Activated naive CD4-positive, alpha-beta T cell treated with Interleukin-2 at 50 U/mL for 16 hours (primary cell): ENCODE measurements at regions not wholly inside any gene's neighbourhood (a gene's known extent, or its start where the extent isn't known, plus 50 kb on each side); places are given as distances from the start of the nearest gene placed in this dataset.
"Not testable (repeated sequence)": the region's sequence is repeated elsewhere in the genome, so short reads cannot be mapped to it uniquely, and the experiment has no call there.

Source experiments
- DNase-seq: peaks from one replicate; pipeline ENCODE4 v3.0.0-alpha.2; 2020

DNA sequence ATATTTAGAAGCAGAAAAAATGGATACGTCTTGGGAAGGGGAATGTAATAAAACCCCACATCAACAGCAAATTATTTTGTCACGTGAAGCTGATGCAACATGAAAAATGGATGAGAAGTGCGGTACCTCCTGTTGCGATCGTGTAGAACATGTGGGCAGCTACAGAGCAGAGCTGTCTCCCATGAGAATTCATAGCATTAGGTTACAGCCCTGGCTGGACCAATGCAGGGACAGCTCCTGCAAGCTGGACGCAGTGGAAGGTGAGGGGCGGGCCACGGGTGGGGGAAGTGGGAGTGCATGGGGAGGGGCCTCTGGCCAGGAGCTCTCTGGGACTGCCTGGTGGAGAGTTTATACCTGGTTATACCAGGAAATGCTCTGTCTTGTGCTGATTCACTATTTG, 120.3 kb downstream of the GATA3 start:
- no peak for DNase-seq

GRCh38 chr10:8177526-8177925, 123.0 kb downstream of the GATA3 start:
- DNase-seq, result not testable (repeated sequence)

- DNase-seq, result not testable (repeated sequence)
These were observed 125.3 kb downstream of the GATA3 start for GRCh38 chr10:8179773-8180172.

- no peak for DNase-seq
These were observed 126.0 kb downstream of the GATA3 start for GRCh38 chr10:8180360-8181109.

GRCh38 chr10:8181496-8182157, 127.1 kb downstream of the GATA3 start:
- DNase-seq, result no peak

DNA sequence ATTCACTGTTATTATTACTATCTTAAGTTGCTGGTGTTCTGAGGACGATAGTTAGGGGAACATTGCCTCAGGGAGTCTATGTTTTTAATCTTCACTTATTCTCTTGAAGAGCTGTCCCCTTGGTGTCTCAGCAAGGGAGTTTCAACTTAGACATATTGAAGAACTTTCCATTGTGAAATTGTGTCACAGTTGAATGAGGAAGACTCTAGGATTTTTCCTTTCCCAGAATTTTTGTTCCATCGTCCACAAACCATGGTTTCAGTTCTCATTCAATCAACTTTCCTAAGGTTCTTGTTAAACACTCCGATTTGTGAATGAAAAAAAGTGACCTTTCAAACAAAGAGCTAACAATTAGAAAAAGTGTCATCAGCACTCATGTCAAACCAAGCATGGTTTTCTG, 128.3 kb downstream of the GATA3 start:
- DNase-seq, result no peak

DNA sequence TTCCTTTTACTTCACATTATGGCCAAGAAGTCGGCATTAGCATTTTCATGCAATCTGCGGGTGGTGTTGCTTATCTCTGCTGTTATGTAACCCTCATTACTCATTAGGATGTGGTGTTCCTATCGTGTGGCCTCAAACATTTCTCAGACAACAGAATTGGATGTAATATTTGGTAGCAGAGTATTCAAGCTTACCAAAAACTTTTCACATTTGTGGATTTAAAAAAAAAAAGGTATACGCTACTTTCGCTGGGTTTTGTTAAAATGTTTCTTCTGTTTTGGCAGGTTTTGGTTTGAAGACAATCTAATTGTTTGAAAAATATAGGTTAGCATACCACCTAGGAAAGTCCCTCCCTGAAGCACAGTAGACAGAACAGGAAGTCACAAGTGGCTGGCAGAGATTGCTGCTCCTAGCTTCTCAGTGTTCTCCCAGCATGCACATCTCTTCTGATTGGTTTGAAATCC, 128.8 kb downstream of the GATA3 start:
- DNase-seq, result peak; percentile 44

DNA sequence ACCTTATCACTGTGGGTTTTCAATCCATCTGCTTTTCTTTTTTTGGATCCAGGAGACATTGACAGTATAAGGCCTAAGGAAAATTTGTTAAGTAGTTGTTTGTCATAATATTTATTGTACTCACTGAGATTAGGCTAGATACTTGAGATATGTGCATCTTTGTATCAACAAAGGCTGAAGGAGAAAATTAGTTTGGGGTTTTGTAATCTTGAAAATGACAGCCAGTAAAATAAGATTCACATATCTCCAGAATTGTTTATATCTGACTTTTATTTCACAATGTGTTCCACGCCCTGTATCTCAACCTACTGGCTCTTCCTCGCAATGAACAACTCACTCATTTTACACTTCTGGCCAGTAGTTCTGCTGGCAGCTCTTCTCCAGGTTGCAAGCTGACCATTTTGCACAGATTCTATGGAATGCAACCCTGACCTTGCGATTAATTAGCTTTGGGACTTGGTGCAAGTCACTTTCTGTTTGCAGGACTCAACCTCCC, 132.7 kb downstream of the GATA3 start:
- no peak for DNase-seq

DNA sequence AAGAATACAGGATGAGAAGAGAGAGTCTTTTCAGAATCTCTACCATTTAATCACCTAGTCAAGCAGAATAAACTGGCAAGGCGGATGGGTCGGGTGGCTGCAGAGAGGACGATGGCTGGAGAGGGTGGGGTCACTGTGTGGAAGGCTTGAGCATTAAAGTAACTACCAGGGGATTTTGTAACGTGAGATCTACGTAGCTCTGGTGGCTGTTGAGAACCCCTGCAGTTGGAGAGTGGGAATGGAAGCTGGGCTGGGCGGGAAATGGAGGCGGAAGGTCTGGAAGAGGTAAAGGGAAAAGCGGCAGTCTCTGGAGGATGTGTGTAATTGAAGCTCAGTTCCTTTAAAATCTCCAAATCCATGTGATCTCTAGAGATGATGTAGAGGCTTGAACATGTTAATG, 135.0 kb downstream of the GATA3 start:
- DNase-seq, result no peak

DNA sequence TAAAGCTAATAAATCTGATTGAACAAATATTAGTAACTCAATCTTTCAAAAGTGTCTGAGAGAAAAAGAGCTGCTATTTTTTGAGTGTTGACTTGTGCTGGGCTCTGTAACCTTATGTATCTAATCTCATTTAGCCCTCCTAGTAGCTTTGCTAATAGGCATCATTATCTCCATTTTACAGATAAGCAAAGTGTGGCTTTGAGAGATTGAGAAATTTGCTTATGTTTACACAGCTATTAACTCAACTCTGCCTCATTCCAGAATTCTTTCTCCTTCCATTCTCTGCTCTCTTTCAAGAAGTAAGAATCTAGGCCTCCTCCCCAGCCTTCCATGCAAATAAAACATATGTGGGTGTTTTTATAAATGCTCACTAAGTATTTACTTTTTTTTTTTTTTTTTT, 137.8 kb downstream of the GATA3 start:
- DNase-seq, result no peak

GRCh38 chr10:8193546-8193945, 139.1 kb downstream of the GATA3 start:
- no peak for DNase-seq

DNA sequence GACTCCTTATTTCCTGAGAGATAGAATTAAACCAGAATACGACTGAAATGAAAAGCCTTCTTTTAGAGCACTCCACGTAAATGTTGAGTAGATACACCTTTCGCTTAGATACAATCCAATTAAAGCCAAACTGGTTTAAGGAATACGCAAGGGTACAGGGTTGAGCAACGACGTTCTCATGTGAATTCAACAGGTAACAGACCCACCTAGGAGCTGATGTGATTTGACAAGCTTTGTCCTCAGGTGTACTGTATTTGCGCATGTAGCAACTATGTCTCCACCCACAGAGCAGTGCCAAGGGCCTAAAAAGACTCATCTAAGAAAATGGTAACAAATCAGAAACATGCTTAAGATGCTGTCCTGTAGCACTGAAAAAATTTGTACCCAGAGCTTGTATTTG, 139.6 kb downstream of the GATA3 start:
- DNase-seq, result no peak

- DNase-seq, result no peak
These were observed 152.4 kb downstream of the GATA3 start for GRCh38 chr10:8206882-8207281.

GRCh38 chr10:8211631-8212030, 157.1 kb downstream of the GATA3 start:
- no peak for DNase-seq

DNA sequence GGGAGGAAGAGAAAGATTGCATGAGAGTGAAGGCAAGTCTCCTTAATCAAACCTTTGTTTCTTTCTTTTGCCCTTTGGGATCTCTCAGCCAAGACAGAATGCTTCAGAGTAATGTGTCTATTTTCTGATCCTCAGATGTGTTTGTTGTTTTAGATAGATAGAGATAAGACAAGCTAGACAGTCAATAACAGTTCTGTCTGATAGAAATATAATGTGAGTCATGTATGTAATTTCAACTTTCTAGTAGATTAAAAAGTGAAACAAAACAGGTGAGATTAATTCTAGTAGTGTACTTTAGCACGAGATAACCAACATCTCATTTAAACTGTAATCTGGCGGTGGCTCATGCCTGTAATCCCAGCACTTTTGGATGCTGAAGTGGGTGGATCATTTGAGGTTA, 159.2 kb downstream of the GATA3 start:
- no peak for DNase-seq

DNA sequence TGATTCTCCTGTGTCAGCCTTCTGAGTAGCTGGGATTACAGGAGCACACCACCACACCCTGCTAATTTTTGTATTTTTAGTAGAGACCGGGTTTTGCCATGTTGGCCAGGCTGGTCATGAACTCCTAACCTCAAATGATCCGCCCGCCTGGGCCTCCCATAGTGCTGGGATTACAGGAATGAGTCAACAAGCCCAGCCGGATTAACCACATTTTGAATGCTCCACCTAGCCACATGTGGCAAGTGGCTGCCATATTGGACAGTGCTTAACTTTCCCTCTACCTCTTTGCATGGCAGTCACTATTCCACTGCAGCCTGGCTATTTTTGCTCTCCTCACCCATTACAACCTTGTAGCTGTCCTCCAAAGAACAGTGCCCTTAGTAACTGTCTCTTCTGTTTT, 160.1 kb downstream of the GATA3 start:
- no peak for DNase-seq

GRCh38 chr10:8216893-8217292, 162.4 kb downstream of the GATA3 start:
- no peak for DNase-seq

DNA sequence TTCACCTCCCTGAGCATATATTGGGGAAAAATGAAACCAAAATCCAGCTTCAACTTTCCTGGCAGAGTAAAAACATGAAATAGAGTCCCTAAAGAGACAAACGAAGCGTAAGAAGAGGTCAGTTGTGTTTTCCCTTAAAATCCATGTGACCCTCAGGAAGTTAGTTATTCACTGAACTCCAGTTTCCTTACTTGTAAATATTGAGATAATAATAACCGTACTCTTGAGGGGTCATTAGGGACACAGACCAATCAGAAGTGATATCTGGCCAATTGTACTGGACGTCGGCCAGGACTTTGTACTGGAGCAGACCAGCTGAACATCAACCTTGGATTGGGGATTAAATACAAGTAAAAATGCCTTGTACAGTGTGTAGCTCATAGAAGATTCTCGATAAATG, 167.0 kb downstream of the GATA3 start:
- no peak for DNase-seq

GRCh38 chr10:8224591-8224990, 170.1 kb downstream of the GATA3 start:
- DNase-seq, result no peak

GRCh38 chr10:8225187-8225586, 170.7 kb downstream of the GATA3 start:
- no peak for DNase-seq

GRCh38 chr10:8227246-8227645, 172.8 kb downstream of the GATA3 start:
- DNase-seq, result no peak

- no peak for DNase-seq
These were observed 174.7 kb downstream of the GATA3 start for GRCh38 chr10:8229153-8229552.

- no peak for DNase-seq
These were observed 176.4 kb downstream of the GATA3 start for GRCh38 chr10:8230902-8231301.

DNA sequence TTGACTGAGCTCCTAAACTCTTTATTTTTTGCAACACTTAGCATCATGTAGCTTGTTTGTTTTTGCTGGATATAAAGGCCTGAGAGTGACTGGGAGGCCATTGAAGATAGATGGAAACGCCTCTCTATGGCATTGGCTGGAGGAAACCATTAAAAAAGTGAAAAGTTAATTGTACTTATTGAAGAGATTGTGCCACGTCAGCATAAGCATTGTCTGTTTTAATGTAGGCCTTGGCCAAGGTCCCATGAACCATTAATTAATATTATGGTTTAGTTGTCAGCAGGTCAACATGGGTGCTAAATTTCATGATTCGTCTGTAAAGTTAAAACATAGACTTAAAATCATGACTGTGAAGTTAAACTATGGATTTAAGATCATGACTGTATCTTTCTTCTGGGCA, 178.6 kb downstream of the GATA3 start:
- DNase-seq, result no peak
